Stomach (tissue), 4 donors: ENCODE measurements at regions not wholly inside any gene's neighbourhood (a gene's known extent, or its start where the extent isn't known, plus 50 kb on each side); places are given as distances from the start of the nearest gene placed in this dataset.

Experiments used
- EP300 ChIP-seq: sonication (generic); formaldehyde crosslinking; IDR thresholded peaks from one replicate; pipeline ENCODE4 v1.6.1; 2017; ENCODE audit warnings: antibody characterized with exemption
- POLR2A ChIP-seq, 4 donors: fragments of 450-650 bp; IDR thresholded peaks; one replicate each; pipeline ENCODE4 v1.6.1; 2016; ENCODE audit warnings: antibody characterized with exemption in 4 of 4, control low read depth in 2 of 4, mild to moderate bottlenecking in 1 of 4, moderate library complexity in 1 of 4
- POLR2AphosphoS5 ChIP-seq, 3 donors: sonication (generic); formaldehyde crosslinking; IDR thresholded peaks; one replicate each; pipeline ENCODE4 v1.6.1; 2016; ENCODE audit warnings: antibody characterized with exemption in 3 of 3
- TF ChIP-seq, protein P1 (sequence below), 7 experiments: fragments of 450-650 bp in 4 of 7; fragments of 200-600 bp in 3 of 7; sonication (generic) in 3 of 7; IDR thresholded peaks; one replicate each; pipeline ENCODE4 v1.5.1; 2016 to 2019; ENCODE audit warnings: antibody characterized with exemption in 7 of 7, control low read depth in 2 of 7, mild to moderate bottlenecking in 1 of 7

DNA sequence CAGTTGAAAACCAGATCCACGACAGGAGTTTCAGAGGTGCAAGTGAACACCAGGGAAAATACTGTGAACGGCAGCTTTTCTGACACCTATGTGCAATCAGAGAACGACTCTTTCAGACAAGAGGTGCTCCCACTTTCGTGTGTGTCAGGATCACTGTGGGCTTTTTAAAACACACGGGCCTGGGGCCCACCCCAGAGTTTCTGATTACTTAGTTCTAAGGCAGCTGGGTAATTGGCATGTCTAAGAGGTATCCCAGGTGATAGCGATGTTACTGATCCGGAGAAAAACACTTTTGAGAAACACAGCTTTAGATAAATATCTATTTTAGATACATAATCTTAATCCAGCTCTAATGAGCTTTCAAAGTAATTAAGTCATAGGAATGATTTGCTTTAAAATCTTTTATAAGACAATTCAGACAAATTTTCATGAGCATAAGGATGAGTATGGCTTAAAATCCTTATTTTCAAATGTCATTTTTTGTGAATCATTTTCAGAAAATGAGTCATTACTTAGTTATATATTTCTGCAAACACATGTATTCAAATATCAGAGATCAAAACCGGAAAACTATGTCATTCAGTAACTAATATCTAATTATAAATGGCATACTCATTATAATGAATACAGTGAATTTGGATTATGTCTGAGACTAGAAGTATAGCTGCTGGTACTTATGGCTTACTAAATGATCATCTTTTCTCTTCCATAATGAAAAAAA is 217.9 kb upstream of the PSMD7 start:
- no peak for TF ChIP-seq POLR2A (IDR thresholded peaks at IDR 0.05)
- no peak for TF ChIP-seq EP300
- TF ChIP-seq, protein P1, sequence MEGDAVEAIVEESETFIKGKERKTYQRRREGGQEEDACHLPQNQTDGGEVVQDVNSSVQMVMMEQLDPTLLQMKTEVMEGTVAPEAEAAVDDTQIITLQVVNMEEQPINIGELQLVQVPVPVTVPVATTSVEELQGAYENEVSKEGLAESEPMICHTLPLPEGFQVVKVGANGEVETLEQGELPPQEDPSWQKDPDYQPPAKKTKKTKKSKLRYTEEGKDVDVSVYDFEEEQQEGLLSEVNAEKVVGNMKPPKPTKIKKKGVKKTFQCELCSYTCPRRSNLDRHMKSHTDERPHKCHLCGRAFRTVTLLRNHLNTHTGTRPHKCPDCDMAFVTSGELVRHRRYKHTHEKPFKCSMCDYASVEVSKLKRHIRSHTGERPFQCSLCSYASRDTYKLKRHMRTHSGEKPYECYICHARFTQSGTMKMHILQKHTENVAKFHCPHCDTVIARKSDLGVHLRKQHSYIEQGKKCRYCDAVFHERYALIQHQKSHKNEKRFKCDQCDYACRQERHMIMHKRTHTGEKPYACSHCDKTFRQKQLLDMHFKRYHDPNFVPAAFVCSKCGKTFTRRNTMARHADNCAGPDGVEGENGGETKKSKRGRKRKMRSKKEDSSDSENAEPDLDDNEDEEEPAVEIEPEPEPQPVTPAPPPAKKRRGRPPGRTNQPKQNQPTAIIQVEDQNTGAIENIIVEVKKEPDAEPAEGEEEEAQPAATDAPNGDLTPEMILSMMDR (IDR thresholded peaks at IDR 0.05): no peak
- no peak for TF ChIP-seq POLR2AphosphoS5 (IDR thresholded peaks at IDR 0.05)
